ENCODE measurements at regions not wholly inside any gene's neighbourhood (a gene's known extent, or its start where the extent isn't known, plus 50 kb on each side); places are given as distances from the start of the nearest gene placed in this dataset.

DNA sequence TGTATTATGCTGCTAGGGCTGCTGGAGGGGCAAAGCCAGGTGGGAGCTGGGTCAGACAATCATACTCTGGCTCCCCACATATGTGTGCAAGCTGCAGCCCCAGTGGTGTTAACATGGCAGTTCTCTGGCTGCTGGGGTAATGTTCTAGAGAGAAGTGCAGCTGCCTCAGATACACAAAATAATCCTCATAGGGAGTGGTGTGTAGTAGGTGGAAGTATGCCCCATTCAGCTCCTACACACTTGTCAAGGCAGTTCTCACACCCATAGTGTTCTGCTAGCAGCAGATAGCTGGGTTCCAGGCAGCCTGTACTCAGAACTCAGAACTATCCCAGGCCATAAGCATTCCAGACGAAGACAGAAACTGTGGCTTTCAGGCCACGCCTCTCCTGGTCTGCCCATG is 87.9 kb upstream of the NT5C1B start:
- Mint-ChIP-seq H3K4me1 (ENCODE audit: unreplicated experiment) (no peaks in the 10 kb centered on the region), H3K27me3 (ENCODE audit: unreplicated experiment) (no peaks in the 10 kb centered on the region), H3K9me3 (ENCODE audit: unreplicated experiment) (no peaks in the 10 kb centered on the region), H3K27ac (ENCODE audit: unreplicated experiment) (no peak overlapping the region), H3K36me3 (ENCODE audit: low read depth, unreplicated experiment) (no peaks in the 10 kb centered on the region), H3K4me3 (ENCODE audit: unreplicated experiment) (no peak overlapping the region)
- TF ChIP-seq, protein P1, sequence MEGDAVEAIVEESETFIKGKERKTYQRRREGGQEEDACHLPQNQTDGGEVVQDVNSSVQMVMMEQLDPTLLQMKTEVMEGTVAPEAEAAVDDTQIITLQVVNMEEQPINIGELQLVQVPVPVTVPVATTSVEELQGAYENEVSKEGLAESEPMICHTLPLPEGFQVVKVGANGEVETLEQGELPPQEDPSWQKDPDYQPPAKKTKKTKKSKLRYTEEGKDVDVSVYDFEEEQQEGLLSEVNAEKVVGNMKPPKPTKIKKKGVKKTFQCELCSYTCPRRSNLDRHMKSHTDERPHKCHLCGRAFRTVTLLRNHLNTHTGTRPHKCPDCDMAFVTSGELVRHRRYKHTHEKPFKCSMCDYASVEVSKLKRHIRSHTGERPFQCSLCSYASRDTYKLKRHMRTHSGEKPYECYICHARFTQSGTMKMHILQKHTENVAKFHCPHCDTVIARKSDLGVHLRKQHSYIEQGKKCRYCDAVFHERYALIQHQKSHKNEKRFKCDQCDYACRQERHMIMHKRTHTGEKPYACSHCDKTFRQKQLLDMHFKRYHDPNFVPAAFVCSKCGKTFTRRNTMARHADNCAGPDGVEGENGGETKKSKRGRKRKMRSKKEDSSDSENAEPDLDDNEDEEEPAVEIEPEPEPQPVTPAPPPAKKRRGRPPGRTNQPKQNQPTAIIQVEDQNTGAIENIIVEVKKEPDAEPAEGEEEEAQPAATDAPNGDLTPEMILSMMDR (IDR thresholded peaks at IDR 0.05; ENCODE audit: unreplicated experiment), result no peak
- DNase-seq (ENCODE audit: low spot score), result no peak

DNA sequence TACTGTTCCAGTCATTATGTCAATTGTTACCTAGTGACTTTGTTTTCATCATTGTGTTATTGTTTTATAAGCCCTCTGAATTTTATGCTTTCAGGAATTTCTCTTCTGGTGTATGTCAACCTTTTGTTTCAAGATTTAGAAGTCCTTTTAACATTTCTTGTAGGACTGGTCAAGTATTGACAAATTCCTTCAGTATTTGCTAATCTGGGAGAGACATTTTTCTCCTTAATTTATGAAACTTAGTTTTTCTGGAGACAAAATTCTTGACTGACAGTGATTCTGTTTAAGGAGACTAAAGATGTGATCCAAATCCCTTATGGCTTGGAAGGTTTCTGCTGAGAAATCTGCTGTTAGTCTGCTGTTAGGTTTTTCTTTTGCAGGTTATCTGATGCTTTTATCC is 84.9 kb upstream of the NT5C1B start:
- TF ChIP-seq, protein P1 (IDR thresholded peaks at IDR 0.05; ENCODE audit: unreplicated experiment), result no peak
- no peak overlapping the region for H3K4me3 Mint-ChIP-seq (ENCODE audit: unreplicated experiment)
- no peak overlapping the region for H3K27ac Mint-ChIP-seq (ENCODE audit: unreplicated experiment)
- no peaks in the 10 kb centered on the region for H3K36me3 Mint-ChIP-seq (ENCODE audit: low read depth, unreplicated experiment)
- H3K9me3 Mint-ChIP-seq (ENCODE audit: unreplicated experiment), result no peaks in the 10 kb centered on the region
- H3K4me1 Mint-ChIP-seq (ENCODE audit: unreplicated experiment), result no peaks in the 10 kb centered on the region
- no peak for DNase-seq (ENCODE audit: low spot score)
- no peaks in the 10 kb centered on the region for H3K27me3 Mint-ChIP-seq (ENCODE audit: unreplicated experiment)

DNA sequence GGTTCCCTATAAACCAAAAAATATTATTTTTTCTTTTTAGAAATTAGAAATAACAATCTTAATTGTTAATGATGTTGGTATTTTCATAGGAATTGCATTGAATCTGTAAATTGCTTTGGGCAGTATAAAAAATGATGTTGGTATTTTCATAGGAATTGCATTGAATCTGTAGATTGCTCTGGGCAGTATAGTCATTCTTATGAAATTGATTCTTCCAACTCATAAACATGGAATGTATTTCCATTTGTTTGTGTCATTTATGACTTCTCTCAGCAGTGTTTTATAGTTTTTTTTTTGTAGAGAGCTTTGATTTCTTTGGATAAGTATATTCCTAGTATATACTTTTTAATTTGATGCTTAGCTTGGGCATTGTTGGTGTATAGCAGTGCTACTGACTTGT is 82.0 kb upstream of the NT5C1B start:
- H3K27ac Mint-ChIP-seq (ENCODE audit: unreplicated experiment), result no peak overlapping the region
- DNase-seq (ENCODE audit: low spot score), result no peak
- no peak overlapping the region for H3K4me3 Mint-ChIP-seq (ENCODE audit: unreplicated experiment)
- no peaks in the 10 kb centered on the region for H3K27me3 Mint-ChIP-seq (ENCODE audit: unreplicated experiment)
- H3K4me1 Mint-ChIP-seq (ENCODE audit: unreplicated experiment), result no peaks in the 10 kb centered on the region
- H3K36me3 Mint-ChIP-seq (ENCODE audit: low read depth, unreplicated experiment), result no peaks in the 10 kb centered on the region
- no peaks in the 10 kb centered on the region for H3K9me3 Mint-ChIP-seq (ENCODE audit: unreplicated experiment)
- TF ChIP-seq, protein P1 (IDR thresholded peaks at IDR 0.05; ENCODE audit: unreplicated experiment), result no peak

DNA sequence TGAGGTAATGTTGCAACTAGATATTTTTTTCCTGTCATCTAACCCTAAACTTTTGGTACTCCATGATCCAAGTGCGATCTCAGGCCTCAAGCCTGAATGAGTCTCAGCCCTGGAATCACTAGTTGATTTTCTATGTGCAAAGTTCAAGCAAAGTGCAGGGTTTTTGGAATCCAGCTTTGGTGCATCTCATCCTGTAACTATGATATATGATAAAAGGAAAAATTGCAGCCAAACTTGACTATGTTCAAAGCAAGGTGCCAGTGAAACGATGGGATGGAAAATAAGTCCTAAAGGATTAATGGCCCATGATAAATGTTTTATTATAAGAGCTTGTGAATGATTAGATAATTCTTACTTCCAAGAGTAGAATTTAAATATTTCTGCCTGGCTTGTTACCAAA is 78.9 kb upstream of the NT5C1B start:
- H3K27me3 Mint-ChIP-seq (ENCODE audit: unreplicated experiment), result no peaks in the 10 kb centered on the region
- no peak overlapping the region for H3K4me3 Mint-ChIP-seq (ENCODE audit: unreplicated experiment)
- no peaks in the 10 kb centered on the region for H3K36me3 Mint-ChIP-seq (ENCODE audit: low read depth, unreplicated experiment)
- DNase-seq (ENCODE audit: low spot score), result no peak
- no peak overlapping the region for H3K27ac Mint-ChIP-seq (ENCODE audit: unreplicated experiment)
- H3K9me3 Mint-ChIP-seq (ENCODE audit: unreplicated experiment), result no peaks in the 10 kb centered on the region
- no peaks in the 10 kb centered on the region for H3K4me1 Mint-ChIP-seq (ENCODE audit: unreplicated experiment)
- TF ChIP-seq, protein P1 (IDR thresholded peaks at IDR 0.05; ENCODE audit: unreplicated experiment), result no peak

DNA sequence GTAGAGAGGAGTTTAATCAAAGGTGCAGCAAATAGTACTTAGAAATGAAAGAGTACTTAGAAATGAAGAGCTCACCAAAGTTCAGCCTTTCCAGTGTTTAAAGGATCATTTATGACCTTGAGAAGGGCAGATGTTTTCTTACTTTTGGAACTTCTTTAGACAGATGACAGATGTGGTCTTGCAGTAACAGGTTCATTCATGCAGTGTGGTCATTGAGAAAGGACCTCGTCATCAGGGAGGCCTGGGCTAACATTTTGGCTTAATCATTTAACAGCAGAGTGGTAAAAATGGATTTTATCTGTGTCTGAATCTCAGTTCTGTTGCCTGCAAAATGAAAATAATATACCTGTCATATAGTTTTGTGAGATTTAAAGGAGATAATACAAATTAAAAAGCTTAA is 75.1 kb upstream of the NT5C1B start:
- Mint-ChIP-seq H3K27me3 (ENCODE audit: unreplicated experiment) (no peaks in the 10 kb centered on the region), H3K27ac (ENCODE audit: unreplicated experiment) (no peak overlapping the region), H3K4me3 (ENCODE audit: unreplicated experiment) (no peak overlapping the region), H3K4me1 (ENCODE audit: unreplicated experiment) (peaks cover 3% of the 10 kb centered on the region), H3K36me3 (ENCODE audit: low read depth, unreplicated experiment) (no peaks in the 10 kb centered on the region), H3K9me3 (ENCODE audit: unreplicated experiment) (no peaks in the 10 kb centered on the region)
- TF ChIP-seq, protein P1 (IDR thresholded peaks at IDR 0.05; ENCODE audit: unreplicated experiment), result no peak
- DNase-seq (ENCODE audit: low spot score), result no peak
